GM12865 (cell line): ENCODE measurements at regions not wholly inside any gene's neighbourhood (a gene's known extent, or its start where the extent isn't known, plus 50 kb on each side); places are given as distances from the start of the nearest gene placed in this dataset.
"Not testable (repeated sequence)": the region's sequence is repeated elsewhere in the genome, so short reads cannot be mapped to it uniquely, and the experiment has no call there.

Experiments used
- DNase-seq: peaks from one replicate; pipeline ENCODE4 v3.0.0; 2010; ENCODE audit warnings: low read depth
- H3K4me3 ChIP-seq: 2 replicates; pipeline ENCODE4 v1.5.1; 2011; ENCODE audit warnings: mild to moderate bottlenecking, low read depth, low read length, control low read depth
- TF ChIP-seq, protein P1 (sequence below): IDR thresholded peaks from 2 replicates; pipeline ENCODE4 v1.5.1; 2011; ENCODE audit warnings: low read length, control low read depth, low read depth, inconsistent platforms; ENCODE audit not compliant: insufficient read depth; ENCODE audit errors: missing control alignments

DNA sequence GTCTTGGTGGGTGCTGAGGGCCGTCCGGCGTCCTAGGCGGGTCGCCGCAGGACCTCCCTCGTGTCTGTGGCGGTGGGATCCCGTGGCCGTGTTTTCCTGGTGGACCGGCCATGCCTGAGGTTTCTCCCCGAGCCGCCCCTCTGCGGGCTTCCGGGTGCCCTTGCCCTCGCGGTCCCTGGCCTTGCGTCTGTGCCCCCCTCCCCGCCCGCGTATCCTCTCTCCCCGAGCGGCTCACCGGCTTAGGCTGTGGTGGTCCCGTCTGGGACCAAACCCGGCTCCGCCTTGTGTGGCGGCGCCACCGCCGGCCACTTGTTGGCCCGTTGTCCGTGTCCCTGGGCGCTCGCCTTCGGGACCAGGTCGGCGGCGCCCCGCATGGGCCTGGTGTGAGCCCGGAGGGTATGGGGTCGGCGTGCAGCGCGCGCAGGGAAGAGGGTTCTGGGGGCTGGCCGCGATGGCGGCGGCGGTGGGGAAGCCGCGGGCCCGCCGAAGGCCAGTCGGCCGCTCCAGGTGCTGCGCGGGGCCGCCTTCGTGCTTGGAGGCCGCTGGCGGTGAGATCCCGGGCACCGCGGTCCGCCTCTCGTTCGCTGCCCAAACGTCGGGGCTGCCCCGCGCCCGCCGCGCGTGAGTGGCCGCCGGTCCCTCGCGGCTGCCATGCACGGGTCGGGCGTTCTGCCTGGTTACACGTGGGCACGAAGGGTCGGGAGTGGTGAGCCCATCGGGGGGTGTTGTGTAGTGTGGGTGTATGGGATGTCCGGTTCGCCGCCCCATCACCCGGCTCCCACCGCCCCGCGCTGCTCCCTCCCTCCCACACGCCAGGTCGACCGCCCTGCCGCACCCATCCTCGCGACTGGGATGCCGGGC is 3899.1 kb upstream of the OR11H1 start:
- DNase-seq, result no peak
- no peak overlapping the region for H3K4me3 ChIP-seq
- TF ChIP-seq, protein P1, sequence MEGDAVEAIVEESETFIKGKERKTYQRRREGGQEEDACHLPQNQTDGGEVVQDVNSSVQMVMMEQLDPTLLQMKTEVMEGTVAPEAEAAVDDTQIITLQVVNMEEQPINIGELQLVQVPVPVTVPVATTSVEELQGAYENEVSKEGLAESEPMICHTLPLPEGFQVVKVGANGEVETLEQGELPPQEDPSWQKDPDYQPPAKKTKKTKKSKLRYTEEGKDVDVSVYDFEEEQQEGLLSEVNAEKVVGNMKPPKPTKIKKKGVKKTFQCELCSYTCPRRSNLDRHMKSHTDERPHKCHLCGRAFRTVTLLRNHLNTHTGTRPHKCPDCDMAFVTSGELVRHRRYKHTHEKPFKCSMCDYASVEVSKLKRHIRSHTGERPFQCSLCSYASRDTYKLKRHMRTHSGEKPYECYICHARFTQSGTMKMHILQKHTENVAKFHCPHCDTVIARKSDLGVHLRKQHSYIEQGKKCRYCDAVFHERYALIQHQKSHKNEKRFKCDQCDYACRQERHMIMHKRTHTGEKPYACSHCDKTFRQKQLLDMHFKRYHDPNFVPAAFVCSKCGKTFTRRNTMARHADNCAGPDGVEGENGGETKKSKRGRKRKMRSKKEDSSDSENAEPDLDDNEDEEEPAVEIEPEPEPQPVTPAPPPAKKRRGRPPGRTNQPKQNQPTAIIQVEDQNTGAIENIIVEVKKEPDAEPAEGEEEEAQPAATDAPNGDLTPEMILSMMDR, result no peak

DNA sequence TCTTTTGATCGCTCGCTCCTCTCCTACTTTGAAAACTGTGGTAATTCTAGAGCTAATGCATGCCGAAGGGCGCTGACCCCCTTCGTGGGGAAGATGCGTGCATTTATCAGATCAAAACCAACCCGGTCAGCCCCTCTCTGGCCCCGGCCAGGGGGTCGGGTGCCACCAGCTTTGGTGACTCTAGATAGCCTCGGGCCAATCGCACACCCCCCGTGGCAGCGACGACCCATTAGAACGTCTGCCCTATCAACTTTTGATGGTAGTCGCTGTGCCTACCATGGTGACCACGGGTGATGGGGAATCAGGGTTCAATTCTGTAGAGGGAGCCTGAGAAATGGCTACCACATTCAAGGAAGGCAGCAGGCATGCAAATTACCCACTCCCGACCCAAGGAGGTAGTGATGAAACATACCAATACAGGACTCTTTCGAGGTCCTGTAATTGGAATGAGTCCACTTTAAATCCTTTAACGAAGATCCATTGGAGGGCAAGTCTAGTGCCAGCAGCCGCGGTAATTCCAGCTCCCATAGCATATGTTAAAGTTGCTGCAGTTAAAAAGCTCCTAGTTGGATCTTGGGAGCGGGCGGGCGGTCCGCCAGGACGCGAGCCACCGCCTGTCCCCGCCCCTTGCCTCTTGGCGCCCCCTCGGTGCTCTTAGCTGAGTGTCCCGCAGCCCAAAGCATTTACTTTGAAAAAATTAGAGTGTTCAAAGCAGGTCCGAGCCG is 3898.2 kb upstream of the OR11H1 start:
- DNase-seq, result no peak
- no peak overlapping the region for H3K4me3 ChIP-seq
- TF ChIP-seq, protein P1, result no peak

DNA sequence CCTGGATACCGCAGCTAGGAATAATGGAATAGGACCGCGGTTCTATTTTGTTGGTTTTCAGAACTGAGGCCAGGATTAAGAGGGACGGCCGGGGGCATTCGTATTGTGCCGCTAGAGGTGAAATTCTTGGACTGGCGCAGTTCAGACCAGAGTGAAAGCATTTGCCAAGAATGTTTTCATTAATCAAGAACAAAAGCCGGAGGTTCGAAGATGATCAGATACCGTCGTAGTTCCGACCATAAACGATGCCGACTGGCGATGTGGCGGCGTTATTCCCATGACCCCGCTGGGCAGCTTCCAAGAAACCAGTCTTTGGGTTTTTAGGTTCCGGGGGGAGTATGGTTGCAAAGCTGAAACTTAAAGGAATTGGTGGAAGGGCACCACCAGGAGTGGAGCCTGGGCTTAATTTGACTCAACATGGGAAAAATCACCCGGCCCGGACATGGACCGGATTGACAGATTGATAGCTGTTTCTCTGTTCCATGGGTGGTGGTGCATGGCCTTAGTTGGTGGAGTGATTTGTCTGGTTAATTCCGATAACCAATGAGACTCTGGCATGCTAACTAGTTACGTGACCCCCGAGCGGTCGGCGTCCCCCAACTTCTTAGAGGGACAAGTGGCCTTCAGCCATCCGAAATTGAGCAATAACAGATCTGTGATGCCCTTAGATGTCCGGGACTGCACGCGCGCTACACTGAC is 3897.5 kb upstream of the OR11H1 start:
- peak; percentile 26 for DNase-seq
- H3K4me3 ChIP-seq, result not testable (repeated sequence)
